ENCODE measurements at regions not wholly inside any gene's neighbourhood (a gene's known extent, or its start where the extent isn't known, plus 50 kb on each side); places are given as distances from the start of the nearest gene placed in this dataset.

- no peak overlapping the region for H3K27ac ChIP-seq (ENCODE audit: low read depth, low read length)
- no peak overlapping the region for H3K4me2 ChIP-seq (ENCODE audit: low read length)
- no peaks in the 10 kb centered on the region for H3K9me3 ChIP-seq (ENCODE audit: control insufficient read depth, insufficient read depth, low read length)
- no peaks in the 10 kb centered on the region for H3K9me2 ChIP-seq (replicated peaks; ENCODE audit: control insufficient read depth, low read length)
- no peaks in the 10 kb centered on the region for H3K36me3 ChIP-seq (ENCODE audit: control insufficient read depth, low read length)
- H4K20me1 ChIP-seq (ENCODE audit: control insufficient read depth, insufficient read depth, low read depth, low read length) = no peaks in the 10 kb centered on the region
- TF ChIP-seq, protein P1, sequence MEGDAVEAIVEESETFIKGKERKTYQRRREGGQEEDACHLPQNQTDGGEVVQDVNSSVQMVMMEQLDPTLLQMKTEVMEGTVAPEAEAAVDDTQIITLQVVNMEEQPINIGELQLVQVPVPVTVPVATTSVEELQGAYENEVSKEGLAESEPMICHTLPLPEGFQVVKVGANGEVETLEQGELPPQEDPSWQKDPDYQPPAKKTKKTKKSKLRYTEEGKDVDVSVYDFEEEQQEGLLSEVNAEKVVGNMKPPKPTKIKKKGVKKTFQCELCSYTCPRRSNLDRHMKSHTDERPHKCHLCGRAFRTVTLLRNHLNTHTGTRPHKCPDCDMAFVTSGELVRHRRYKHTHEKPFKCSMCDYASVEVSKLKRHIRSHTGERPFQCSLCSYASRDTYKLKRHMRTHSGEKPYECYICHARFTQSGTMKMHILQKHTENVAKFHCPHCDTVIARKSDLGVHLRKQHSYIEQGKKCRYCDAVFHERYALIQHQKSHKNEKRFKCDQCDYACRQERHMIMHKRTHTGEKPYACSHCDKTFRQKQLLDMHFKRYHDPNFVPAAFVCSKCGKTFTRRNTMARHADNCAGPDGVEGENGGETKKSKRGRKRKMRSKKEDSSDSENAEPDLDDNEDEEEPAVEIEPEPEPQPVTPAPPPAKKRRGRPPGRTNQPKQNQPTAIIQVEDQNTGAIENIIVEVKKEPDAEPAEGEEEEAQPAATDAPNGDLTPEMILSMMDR (IDR thresholded peaks at IDR 0.05; ENCODE audit: low read depth, low read length, poor library complexity, severe bottlenecking) = no peak
- no peak for TF ChIP-seq EZH2phosphoT487 (IDR thresholded peaks at IDR 0.05; ENCODE audit: borderline replicate concordance, low read length)
- H3K4me1 ChIP-seq (ENCODE audit: control insufficient read depth, low read length) = no peaks in the 10 kb centered on the region
- H3K4me3 ChIP-seq (ENCODE audit: low read length) = no peak overlapping the region
- H3K27me3 ChIP-seq (ENCODE audit: control insufficient read depth, low read length) = peaks cover 7% of the 10 kb centered on the region; the same call in 1 of the 2 replicates
- no peaks in the 10 kb centered on the region for H3F3A ChIP-seq (ENCODE audit: control insufficient read depth, insufficient read depth)
- no peaks in the 10 kb centered on the region for H3K79me2 ChIP-seq (ENCODE audit: control insufficient read depth, low read length)
Observed at GRCh38 chr11:93902921-93903320, 52.5 kb upstream of the VSTM5 start.

- Histone ChIP-seq H3K27me3 (ENCODE audit: control insufficient read depth, low read length) (peaks cover 7% of the 10 kb centered on the region; the same call in 1 of the 2 replicates), H3K9me2 (replicated peaks; ENCODE audit: control insufficient read depth, low read length) (no peaks in the 10 kb centered on the region), H3K4me1 (ENCODE audit: control insufficient read depth, low read length) (no peaks in the 10 kb centered on the region), H3K4me2 (ENCODE audit: low read length) (no peak overlapping the region), H3K9me3 (ENCODE audit: control insufficient read depth, insufficient read depth, low read length) (no peaks in the 10 kb centered on the region), H4K20me1 (ENCODE audit: control insufficient read depth, insufficient read depth, low read depth, low read length) (no peaks in the 10 kb centered on the region), H3F3A (ENCODE audit: control insufficient read depth, insufficient read depth) (no peaks in the 10 kb centered on the region), H3K36me3 (ENCODE audit: control insufficient read depth, low read length) (no peaks in the 10 kb centered on the region), H3K4me3 (ENCODE audit: low read length) (no peak overlapping the region), H3K27ac (ENCODE audit: low read depth, low read length) (no peak overlapping the region), H3K79me2 (ENCODE audit: control insufficient read depth, low read length) (no peaks in the 10 kb centered on the region)
- TF ChIP-seq EZH2phosphoT487 (IDR thresholded peaks at IDR 0.05; ENCODE audit: borderline replicate concordance, low read length) = no peak
- TF ChIP-seq, protein P1 (IDR thresholded peaks at IDR 0.05; ENCODE audit: low read depth, low read length, poor library complexity, severe bottlenecking) = no peak
Observed at GRCh38 chr11:93903989-93904388, 53.6 kb upstream of the VSTM5 start.

- Histone ChIP-seq H3F3A (ENCODE audit: control insufficient read depth, insufficient read depth) (no peaks in the 10 kb centered on the region), H3K79me2 (ENCODE audit: control insufficient read depth, low read length) (no peaks in the 10 kb centered on the region), H3K9me2 (replicated peaks; ENCODE audit: control insufficient read depth, low read length) (no peaks in the 10 kb centered on the region), H3K4me1 (ENCODE audit: control insufficient read depth, low read length) (no peaks in the 10 kb centered on the region), H3K36me3 (ENCODE audit: control insufficient read depth, low read length) (no peaks in the 10 kb centered on the region), H3K27ac (ENCODE audit: low read depth, low read length) (no peak overlapping the region), H3K4me2 (ENCODE audit: low read length) (no peak overlapping the region), H4K20me1 (ENCODE audit: control insufficient read depth, insufficient read depth, low read depth, low read length) (no peaks in the 10 kb centered on the region), H3K27me3 (ENCODE audit: control insufficient read depth, low read length) (peaks cover 7% of the 10 kb centered on the region; the same call in 1 of the 2 replicates), H3K4me3 (ENCODE audit: low read length) (no peak overlapping the region), H3K9me3 (ENCODE audit: control insufficient read depth, insufficient read depth, low read length) (no peaks in the 10 kb centered on the region)
- no peak for TF ChIP-seq EZH2phosphoT487 (IDR thresholded peaks at IDR 0.05; ENCODE audit: borderline replicate concordance, low read length)
- TF ChIP-seq, protein P1 (IDR thresholded peaks at IDR 0.05; ENCODE audit: low read depth, low read length, poor library complexity, severe bottlenecking) = no peak
Observed at GRCh38 chr11:93904716-93905115, 54.3 kb upstream of the VSTM5 start.
